Thoracic aorta (tissue), 2 donors: ENCODE measurements at regions not wholly inside any gene's neighbourhood (a gene's known extent, or its start where the extent isn't known, plus 50 kb on each side); places are given as distances from the start of the nearest gene placed in this dataset.

ENCODE experiments used
- ATAC-seq: fragments of 150-250 bp; one replicate; pipeline ENCODE4 v1.8.0; 2017; ENCODE audit warnings: low read depth; ENCODE audit not compliant: insufficient number of reproducible peaks, low FRiP score
- DNase-seq: peaks from one replicate; pipeline ENCODE4 v3.0.0-alpha.2; 2020; ENCODE audit warnings: low spot score
- H3K27ac ChIP-seq, 2 donors: fragments of 200-600 bp; sonication (generic); 1 replicate in 1 of 2; 2 replicates in 1 of 2; pipeline ENCODE4 v1.5.1; 2016; ENCODE audit warnings: mild to moderate bottlenecking in 2 of 2, moderate library complexity in 2 of 2
- H3K27me3 ChIP-seq: fragments of 200-600 bp; sonication (generic); replicated peaks from 2 replicates; pipeline ENCODE4 v1.6.0; 2016; ENCODE audit warnings: mild to moderate bottlenecking; ENCODE audit not compliant: insufficient read depth
- H3K36me3 ChIP-seq: fragments of 200-600 bp; sonication (generic); one replicate; pipeline ENCODE4 v1.5.1; 2016
- H3K4me1 ChIP-seq, 2 donors: fragments of 200-600 bp; sonication (generic); 1 replicate in 1 of 2; 2 replicates in 1 of 2; pipeline versions ENCODE4 v1.5.1 to v1.6.0; 2016; ENCODE audit warnings: low read depth in 2 of 2, mild to moderate bottlenecking in 1 of 2; ENCODE audit not compliant: control insufficient read depth in 1 of 2
- H3K4me3 ChIP-seq: fragments of 200-600 bp; sonication (generic); 2 replicates; pipeline ENCODE4 v1.5.1; 2016; ENCODE audit warnings: mild to moderate bottlenecking
- H3K9me3 ChIP-seq: fragments of 200-600 bp; sonication (generic); 2 replicates; pipeline ENCODE4 v1.5.1; 2016
- TF ChIP-seq, protein P1 (sequence below): fragments of 200-600 bp; sonication (generic); IDR thresholded peaks from one replicate; pipeline ENCODE4 v1.5.1; 2019; ENCODE audit warnings: antibody characterized with exemption

DNA sequence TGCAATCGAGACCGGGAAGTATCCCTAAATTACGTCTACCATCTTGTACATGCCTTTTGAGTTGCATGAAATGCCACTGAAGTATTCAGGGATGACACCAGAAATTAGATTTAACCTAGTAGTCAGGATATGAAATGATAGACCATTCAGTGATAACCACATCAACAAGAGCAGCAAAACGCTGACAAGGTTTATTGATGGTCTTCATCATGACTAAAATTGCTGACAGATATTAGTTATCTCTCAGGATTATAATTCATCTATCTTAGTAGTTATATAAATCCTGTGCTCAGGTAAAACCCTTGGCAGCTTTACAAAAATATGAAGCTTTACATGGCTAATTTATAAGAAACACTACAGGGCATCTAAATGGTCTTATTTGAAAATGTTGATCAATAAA lies 1104.7 kb downstream of the EFNA5 start:
- TF ChIP-seq, protein P1, sequence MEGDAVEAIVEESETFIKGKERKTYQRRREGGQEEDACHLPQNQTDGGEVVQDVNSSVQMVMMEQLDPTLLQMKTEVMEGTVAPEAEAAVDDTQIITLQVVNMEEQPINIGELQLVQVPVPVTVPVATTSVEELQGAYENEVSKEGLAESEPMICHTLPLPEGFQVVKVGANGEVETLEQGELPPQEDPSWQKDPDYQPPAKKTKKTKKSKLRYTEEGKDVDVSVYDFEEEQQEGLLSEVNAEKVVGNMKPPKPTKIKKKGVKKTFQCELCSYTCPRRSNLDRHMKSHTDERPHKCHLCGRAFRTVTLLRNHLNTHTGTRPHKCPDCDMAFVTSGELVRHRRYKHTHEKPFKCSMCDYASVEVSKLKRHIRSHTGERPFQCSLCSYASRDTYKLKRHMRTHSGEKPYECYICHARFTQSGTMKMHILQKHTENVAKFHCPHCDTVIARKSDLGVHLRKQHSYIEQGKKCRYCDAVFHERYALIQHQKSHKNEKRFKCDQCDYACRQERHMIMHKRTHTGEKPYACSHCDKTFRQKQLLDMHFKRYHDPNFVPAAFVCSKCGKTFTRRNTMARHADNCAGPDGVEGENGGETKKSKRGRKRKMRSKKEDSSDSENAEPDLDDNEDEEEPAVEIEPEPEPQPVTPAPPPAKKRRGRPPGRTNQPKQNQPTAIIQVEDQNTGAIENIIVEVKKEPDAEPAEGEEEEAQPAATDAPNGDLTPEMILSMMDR = no peak
- no peaks in the 10 kb centered on the region for H3K9me3 ChIP-seq
- no peaks in the 10 kb centered on the region for H3K36me3 ChIP-seq
- H3K4me3 ChIP-seq = no peak overlapping the region
- ATAC-seq (no peak), DNase-seq (no peak)
- H3K27ac ChIP-seq = no peak overlapping the region
- H3K4me1 ChIP-seq = no peaks in the 10 kb centered on the region
- H3K27me3 ChIP-seq = no peaks in the 10 kb centered on the region

- Histone ChIP-seq H3K9me3 (peaks cover 16% of the 10 kb centered on the region), H3K27me3 (no peaks in the 10 kb centered on the region), H3K36me3 (no peaks in the 10 kb centered on the region), H3K4me3 (no peak overlapping the region), H3K27ac (no peak overlapping the region), H3K4me1 (no peaks in the 10 kb centered on the region)
- no peak for ATAC-seq
- DNase-seq = no peak
- TF ChIP-seq, protein P1 = no peak
Measured at GRCh38 chr5:106545325-106545724, 1125.4 kb downstream of the EFNA5 start.

- DNase-seq = no peak
- no peak overlapping the region for H3K4me3 ChIP-seq
- peaks cover 16% of the 10 kb centered on the region for H3K9me3 ChIP-seq
Measured at GRCh38 chr5:106543330-106543729, 1127.4 kb downstream of the EFNA5 start.

GRCh38 chr5:106530150-106530549 lies 1140.6 kb downstream of the EFNA5 start:
- DNase-seq (no peak), ATAC-seq (no peak)
- H3K36me3 ChIP-seq = no peaks in the 10 kb centered on the region
- no peaks in the 10 kb centered on the region for H3K4me1 ChIP-seq
- TF ChIP-seq, protein P1 = no peak
- H3K9me3 ChIP-seq = no peaks in the 10 kb centered on the region
- H3K27me3 ChIP-seq = no peaks in the 10 kb centered on the region
- no peak overlapping the region for H3K27ac ChIP-seq
- H3K4me3 ChIP-seq = no peak overlapping the region

More at GRCh38 chr5:106543330-106543729, 1127.4 kb downstream of the EFNA5 start:
- Histone ChIP-seq H3K4me1 (no peaks in the 10 kb centered on the region), H3K27ac (no peak overlapping the region), H3K27me3 (no peaks in the 10 kb centered on the region), H3K36me3 (no peaks in the 10 kb centered on the region)
- ATAC-seq = no peak
- TF ChIP-seq, protein P1 = no peak

DNA sequence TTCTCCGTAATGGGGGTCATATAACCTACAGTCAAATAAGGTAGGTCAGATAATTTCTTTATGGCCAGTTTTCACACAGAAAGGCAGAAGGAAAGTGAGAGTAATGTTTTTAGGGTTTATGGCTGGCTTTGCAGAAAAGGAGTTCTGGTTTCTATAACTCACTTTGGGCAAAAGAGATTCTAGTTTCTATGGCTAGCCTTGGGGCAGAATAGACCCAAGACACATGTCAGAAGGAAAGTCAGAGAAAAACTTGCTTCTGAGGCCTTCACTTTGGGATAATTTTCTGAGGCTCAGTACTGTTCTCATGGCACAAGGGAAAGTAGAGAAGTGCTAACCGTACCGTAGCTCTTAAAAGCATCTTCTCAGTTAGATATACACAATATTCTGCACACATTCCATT lies 1145.3 kb downstream of the EFNA5 start:
- Histone ChIP-seq H3K27me3 (no peaks in the 10 kb centered on the region), H3K4me1 (no peaks in the 10 kb centered on the region), H3K27ac (no peak overlapping the region), H3K36me3 (no peaks in the 10 kb centered on the region), H3K9me3 (no peaks in the 10 kb centered on the region), H3K4me3 (no peak overlapping the region)
- TF ChIP-seq, protein P1 = no peak
- no peak for DNase-seq
- ATAC-seq = no peak
